ENCODE measurements at regions not wholly inside any gene's neighbourhood (a gene's known extent, or its start where the extent isn't known, plus 50 kb on each side); places are given as distances from the start of the nearest gene placed in this dataset.

DNA sequence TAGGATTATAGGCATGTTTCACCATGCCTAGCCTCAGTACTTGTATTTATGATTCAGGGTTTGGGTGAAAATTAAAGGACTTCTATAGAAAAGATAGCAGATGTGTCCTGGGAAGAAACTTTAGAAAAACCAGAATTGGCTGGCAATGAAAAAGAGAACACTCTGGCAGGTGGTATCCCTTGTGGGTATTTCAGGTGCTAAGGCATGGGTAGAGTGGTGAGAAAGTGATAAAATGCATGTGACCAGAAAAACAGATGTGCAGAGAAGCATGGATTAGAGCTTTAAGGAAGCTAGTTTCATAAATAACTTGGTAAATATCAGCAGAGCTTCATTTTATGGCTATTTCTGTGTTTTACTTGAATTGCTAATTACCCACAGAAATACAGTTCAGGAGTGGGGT lies 622.2 kb downstream of the DOK5 start:
- TF ChIP-seq, protein P1, sequence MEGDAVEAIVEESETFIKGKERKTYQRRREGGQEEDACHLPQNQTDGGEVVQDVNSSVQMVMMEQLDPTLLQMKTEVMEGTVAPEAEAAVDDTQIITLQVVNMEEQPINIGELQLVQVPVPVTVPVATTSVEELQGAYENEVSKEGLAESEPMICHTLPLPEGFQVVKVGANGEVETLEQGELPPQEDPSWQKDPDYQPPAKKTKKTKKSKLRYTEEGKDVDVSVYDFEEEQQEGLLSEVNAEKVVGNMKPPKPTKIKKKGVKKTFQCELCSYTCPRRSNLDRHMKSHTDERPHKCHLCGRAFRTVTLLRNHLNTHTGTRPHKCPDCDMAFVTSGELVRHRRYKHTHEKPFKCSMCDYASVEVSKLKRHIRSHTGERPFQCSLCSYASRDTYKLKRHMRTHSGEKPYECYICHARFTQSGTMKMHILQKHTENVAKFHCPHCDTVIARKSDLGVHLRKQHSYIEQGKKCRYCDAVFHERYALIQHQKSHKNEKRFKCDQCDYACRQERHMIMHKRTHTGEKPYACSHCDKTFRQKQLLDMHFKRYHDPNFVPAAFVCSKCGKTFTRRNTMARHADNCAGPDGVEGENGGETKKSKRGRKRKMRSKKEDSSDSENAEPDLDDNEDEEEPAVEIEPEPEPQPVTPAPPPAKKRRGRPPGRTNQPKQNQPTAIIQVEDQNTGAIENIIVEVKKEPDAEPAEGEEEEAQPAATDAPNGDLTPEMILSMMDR (IDR thresholded peaks at IDR 0.05), result no peak
- TF ChIP-seq EP300 (IDR thresholded peaks at IDR 0.05) (no peak), POLR2A (IDR thresholded peaks at IDR 0.05; ENCODE audit: low read depth) (no peak), POLR2AphosphoS5 (IDR thresholded peaks at IDR 0.05) (no peak)

All from esophagus muscularis mucosa (tissue), 4 donors.